Thyroid gland (tissue), 4 donors: ENCODE measurements at regions not wholly inside any gene's neighbourhood (a gene's known extent, or its start where the extent isn't known, plus 50 kb on each side); places are given as distances from the start of the nearest gene placed in this dataset.
"Not testable (repeated sequence)": the region's sequence is repeated elsewhere in the genome, so short reads cannot be mapped to it uniquely, and the experiment has no call there.

ENCODE experiments used
- DNase-seq, 2 donors: peaks; one replicate each; pipeline ENCODE4 v3.0.0-alpha.2; 2019
- H3K27ac ChIP-seq, 3 donors: fragments of 200-600 bp; sonication (generic); 1 replicate in 2 of 3; 2 replicates in 1 of 3; pipeline ENCODE4 v1.5.1; 2016 to 2019; ENCODE audit warnings: mild to moderate bottlenecking in 1 of 3, moderate library complexity in 1 of 3
- H3K27me3 ChIP-seq: fragments of 200-600 bp; sonication (generic); one replicate; pipeline ENCODE4 v1.5.1; 2019
- H3K36me3 ChIP-seq, 2 donors: fragments of 200-600 bp; sonication (generic); one replicate each; pipeline ENCODE4 v1.5.1; 2016 to 2019
- H3K4me1 ChIP-seq, 2 donors: fragments of 200-600 bp; sonication (generic); one replicate each; pipeline ENCODE4 v1.5.1; 2017 to 2019
- H3K4me3 ChIP-seq, 3 donors: fragments of 200-600 bp; sonication (generic); replicated peaks in 1 of 3; 1 replicate in 2 of 3; 2 replicates in 1 of 3; pipeline ENCODE4 v1.5.1; 2016; ENCODE audit warnings: mild to moderate bottlenecking in 1 of 3
- H3K9me3 ChIP-seq: fragments of 200-600 bp; sonication (generic); one replicate; pipeline ENCODE4 v1.5.1; 2017
- CTCF ChIP-seq, 6 experiments: fragments of 200-600 bp in 3 of 6; fragments of 450-650 bp in 3 of 6; sonication (generic) in 3 of 6; IDR thresholded peaks; one replicate each; pipeline ENCODE4 v1.5.1; 2016 to 2019; ENCODE audit warnings: antibody characterized with exemption in 6 of 6, mild to moderate bottlenecking in 2 of 6, inconsistent platforms in 1 of 6, moderate library complexity in 1 of 6
- POLR2A ChIP-seq, 2 donors: fragments of 450-650 bp; IDR thresholded peaks; one replicate each; pipeline ENCODE4 v1.6.1; 2017; ENCODE audit warnings: antibody characterized with exemption in 2 of 2, mild to moderate bottlenecking in 2 of 2, moderate library complexity in 1 of 2
- WGBS, 2 donors: methylation state at CpG; one replicate each; pipeline ENCODE4 v1.1.5; 2017; 5-methylcytosine and 5-hydroxymethylcytosine counted together
- intact Hi-C: fragments of 100-400 bp; cut with DNase I; formaldehyde crosslinking; loops from one replicate; pipeline ENCODE4 v1.15.1; 2023

DNA sequence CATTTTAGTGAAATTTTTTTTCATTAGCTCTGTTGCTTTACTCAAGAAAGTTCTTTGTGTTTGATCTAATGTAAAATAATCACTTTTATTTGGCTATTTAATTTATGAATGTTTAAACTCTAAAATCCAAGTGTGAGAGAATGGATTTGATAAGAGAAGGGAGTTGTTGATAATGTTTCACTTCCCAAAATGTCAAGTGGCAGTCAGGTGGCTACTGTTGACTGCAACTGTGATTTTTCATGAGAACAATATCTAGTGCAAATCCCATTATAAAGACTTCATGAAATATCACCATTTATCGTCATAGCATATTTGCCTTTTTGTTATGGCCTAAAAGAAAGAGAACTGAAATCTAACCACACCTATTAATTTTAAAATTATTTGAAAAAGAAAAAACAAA is 118.3 kb upstream of the SNX2 start:
- Histone ChIP-seq H3K9me3 (no peaks in the 10 kb centered on the region), H3K36me3 (no peaks in the 10 kb centered on the region), H3K27me3 (no peaks in the 10 kb centered on the region), H3K27ac (no peak overlapping the region), H3K4me1 (no peaks in the 10 kb centered on the region), H3K4me3 (no peak overlapping the region)
- no peak for DNase-seq
- intact Hi-C loops: no loop called here
- no peak for TF ChIP-seq POLR2A (IDR thresholded peaks at IDR 0.05)
- TF ChIP-seq CTCF (IDR thresholded peaks at IDR 0.05): no peak
- WGBS, 2 donors: 95 to 96% methylated on average over 1 of the region's 1 CpG

DNA sequence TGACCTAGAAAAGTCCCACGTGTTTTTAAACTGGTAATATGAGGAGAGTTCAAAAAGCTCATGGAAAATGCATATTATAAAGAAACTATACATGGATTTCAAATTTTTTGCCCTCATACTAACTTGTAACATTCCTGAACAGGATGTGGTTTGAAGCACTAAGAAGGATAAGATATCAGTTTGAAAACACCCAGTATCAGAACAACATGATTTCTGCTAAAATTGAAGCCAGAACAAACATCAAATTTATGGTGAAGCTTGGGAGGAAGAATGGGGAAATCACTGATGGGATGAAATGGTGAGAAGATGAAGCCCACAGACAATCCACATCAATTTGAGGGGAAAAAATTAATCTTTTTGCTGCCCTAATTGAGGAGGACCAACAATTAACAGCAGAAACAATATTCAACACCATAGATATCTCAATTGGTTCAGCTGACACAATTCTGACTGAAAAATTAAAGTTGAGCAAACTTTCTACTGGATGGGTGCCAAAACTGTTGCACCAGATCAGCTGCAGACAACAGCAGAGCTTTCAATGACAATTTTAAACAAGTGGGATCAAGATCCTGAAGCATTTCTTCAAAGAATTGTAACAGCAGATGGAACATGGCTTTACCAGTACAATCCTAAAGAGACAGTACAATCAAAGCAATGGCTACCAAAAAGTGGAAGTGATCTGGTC is 113.2 kb upstream of the SNX2 start:
- no peak overlapping the region for H3K4me3 ChIP-seq
- 69 to 77% methylated on average over 1 of the region's 1 CpG for WGBS, 2 donors
- H3K4me1 ChIP-seq: no peaks in the 10 kb centered on the region
- TF ChIP-seq POLR2A (IDR thresholded peaks at IDR 0.05): no peak
- TF ChIP-seq CTCF (IDR thresholded peaks at IDR 0.05): no peak
- H3K27me3 ChIP-seq: no peaks in the 10 kb centered on the region
- H3K9me3 ChIP-seq: no peaks in the 10 kb centered on the region
- intact Hi-C loops: no loop called here
- no peaks in the 10 kb centered on the region for H3K36me3 ChIP-seq
- DNase-seq: no peak
- H3K27ac ChIP-seq: no peak overlapping the region

DNA sequence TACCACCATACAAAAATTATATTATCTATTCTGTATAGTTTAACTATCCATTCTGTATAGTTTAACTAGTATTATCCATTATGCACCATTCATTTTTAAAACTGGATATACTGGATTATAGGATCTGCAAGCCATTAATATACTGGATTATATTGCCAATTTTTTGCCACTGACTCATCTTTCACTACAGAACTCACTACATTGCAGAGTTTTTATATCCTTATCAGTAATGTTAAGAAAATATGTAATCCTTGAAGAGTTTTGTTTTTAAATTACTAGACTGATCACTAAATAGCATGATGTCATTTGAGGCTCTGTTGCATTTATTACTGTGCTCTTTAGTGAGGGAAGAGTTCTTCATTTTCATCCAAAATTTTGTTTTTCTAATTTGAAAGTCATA is 109.8 kb upstream of the SNX2 start:
- no peaks in the 10 kb centered on the region for H3K4me1 ChIP-seq
- DNase-seq: no peak
- H3K9me3 ChIP-seq: no peaks in the 10 kb centered on the region
- no peaks in the 10 kb centered on the region for H3K36me3 ChIP-seq
- TF ChIP-seq CTCF (IDR thresholded peaks at IDR 0.05): no peak
- no peak for TF ChIP-seq POLR2A (IDR thresholded peaks at IDR 0.05)
- no peaks in the 10 kb centered on the region for H3K27me3 ChIP-seq
- no peak overlapping the region for H3K27ac ChIP-seq
- intact Hi-C loops: no loop called here
- no peak overlapping the region for H3K4me3 ChIP-seq

DNA sequence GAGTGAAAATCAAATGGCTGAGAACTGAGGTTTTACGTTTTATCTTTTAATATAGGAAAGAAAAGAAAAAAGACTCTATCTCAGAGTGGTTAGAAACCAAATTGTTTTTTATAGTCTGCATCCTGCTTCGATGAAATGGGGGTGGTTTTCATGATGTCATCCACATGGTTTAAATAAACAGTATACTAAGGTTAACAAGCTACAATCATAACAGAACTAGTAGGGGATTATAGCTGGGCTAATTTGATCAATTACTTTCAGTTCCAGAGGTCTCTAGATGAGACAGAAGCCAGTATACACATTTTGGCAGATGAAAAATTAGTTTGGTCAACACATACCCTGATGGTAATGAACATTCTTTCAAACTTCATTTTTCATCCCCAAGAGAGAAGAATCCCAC is 106.3 kb upstream of the SNX2 start:
- Histone ChIP-seq H3K4me3 (no peak overlapping the region), H3K36me3 (no peaks in the 10 kb centered on the region), H3K27ac (no peak overlapping the region), H3K9me3 (no peaks in the 10 kb centered on the region), H3K27me3 (no peaks in the 10 kb centered on the region), H3K4me1 (no peaks in the 10 kb centered on the region)
- intact Hi-C loops: no loop called here
- WGBS, 2 donors: 55 to 59% methylated on average over 2 of the region's 2 CpGs
- DNase-seq: no peak
- TF ChIP-seq CTCF (IDR thresholded peaks at IDR 0.05) (no peak), POLR2A (IDR thresholded peaks at IDR 0.05) (no peak)

DNA sequence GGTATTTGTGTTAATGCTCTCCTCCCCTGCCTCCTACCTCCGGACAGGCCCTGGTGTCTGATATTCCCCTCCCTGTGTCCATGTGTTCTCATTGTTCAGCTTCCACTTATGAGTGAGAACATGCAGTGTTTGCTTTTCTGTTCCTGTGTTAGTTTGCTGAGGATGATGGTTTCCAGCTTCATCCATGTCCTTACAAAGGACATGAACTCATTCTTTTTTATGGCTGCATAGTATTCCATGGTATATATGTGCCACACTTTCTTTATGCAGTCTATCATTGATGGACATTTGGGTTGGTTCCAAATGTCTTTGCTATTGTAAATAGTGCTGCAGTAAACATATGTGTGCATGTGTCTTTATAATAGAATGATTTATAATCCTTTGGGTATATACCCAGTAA is 105.2 kb upstream of the SNX2 start:
- H3K4me3 ChIP-seq, H3K27me3 ChIP-seq, H3K36me3 ChIP-seq, H3K4me1 ChIP-seq, DNase-seq, H3K27ac ChIP-seq, intact Hi-C loops, H3K9me3 ChIP-seq: not testable (repeated sequence)
- WGBS, 2 donors: 75 to 78% methylated on average over 1 of the region's 1 CpG

DNA sequence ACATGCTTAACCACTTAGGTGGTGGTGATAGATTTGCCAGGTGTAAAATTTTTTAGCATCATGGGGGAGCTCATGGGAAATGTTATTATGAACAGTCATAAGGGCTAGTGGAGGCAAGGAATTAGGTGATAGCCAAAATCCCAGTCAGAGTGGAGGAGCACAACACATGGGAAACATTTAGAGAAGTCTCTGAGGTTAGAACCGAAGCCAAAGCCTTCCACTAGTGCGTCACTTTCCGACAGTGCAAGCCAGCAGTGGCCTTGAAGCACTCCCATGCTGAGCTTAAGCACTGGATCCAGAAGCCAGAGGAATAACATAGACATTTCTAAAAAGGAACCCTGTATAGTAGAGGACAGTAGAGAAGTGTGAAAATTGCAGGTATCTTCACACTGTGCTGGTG is 101.5 kb upstream of the SNX2 start:
- TF ChIP-seq POLR2A (IDR thresholded peaks at IDR 0.05): no peak
- TF ChIP-seq CTCF (IDR thresholded peaks at IDR 0.05): no peak
- Histone ChIP-seq H3K27ac (no peak overlapping the region), H3K36me3 (no peaks in the 10 kb centered on the region), H3K4me3 (no peak overlapping the region), H3K4me1 (no peaks in the 10 kb centered on the region), H3K9me3 (no peaks in the 10 kb centered on the region), H3K27me3 (no peaks in the 10 kb centered on the region)
- WGBS, 2 donors: 78 to 86% methylated on average over 3 of the region's 3 CpGs
- intact Hi-C loops: no loop called here
- DNase-seq: peak in 1 of 2 donors; percentile 6
